A549 (cell line): ENCODE measurements at regions not wholly inside any gene's neighbourhood (a gene's known extent, or its start where the extent isn't known, plus 50 kb on each side); places are given as distances from the start of the nearest gene placed in this dataset.

ENCODE experiments used
- ATAC-seq, 2 experiments: fragments of 200-7000 bp in 1 of 2; fragments of >200 bp in 1 of 2; cut with Nextera tagmentation in 1 of 2; cut with Tn5 transposase in 1 of 2; 3 replicates each; pipeline versions ENCODE4 v1.8.0 to v1.9.1; 2018 to 2020; ENCODE audit warnings: mild to moderate bottlenecking in 1 of 2, moderate library complexity in 1 of 2
- CTCF ChIA-PET: fragments of 300-600 bp; sonication (Branson Sonifier 250); formaldehyde crosslinking; extraction: SDS; loops from one replicate; lab custom pipeline; 2021; ENCODE audit warnings: antibody characterized with exemption, inconsistent platforms; lab: Yijun Ruan, JAX
- POLR2A ChIA-PET: fragments of 350-600 bp; formaldehyde crosslinking; extraction: SDS; loops from one replicate; lab custom pipeline; 2021; ENCODE audit warnings: antibody characterized with exemption, inconsistent platforms; lab: Yijun Ruan, JAX
- DNase-seq, 2 experiments: peaks; one replicate each; pipeline versions ENCODE4 v3.0.0 to v3.0.0-alpha.2; 2011 to 2016; ENCODE audit warnings: low read depth in 1 of 2, low spot score in 1 of 2
- FAIRE-seq: peaks from 2 replicates; lab custom pipeline; 2011; peaks lifted over from hg19 to GRCh38; lab: Jason Lieb, UNC
- H3K27ac ChIP-seq, 2 experiments: fragments of >200 bp; sonication (Bioruptor Twin); formaldehyde crosslinking; 3 replicates each; pipeline ENCODE4 v1.5.1; 2016 to 2017
- H3K4me1 ChIP-seq: fragments of >200 bp; sonication (Bioruptor Twin); formaldehyde crosslinking; 3 replicates; pipeline ENCODE4 v1.6.1; 2016
- H3K4me2 ChIP-seq: fragments of >200 bp; sonication (Bioruptor Twin); formaldehyde crosslinking; 3 replicates; pipeline ENCODE4 v1.6.1; 2016
- H3K4me3 ChIP-seq: fragments of >200 bp; sonication (Bioruptor Twin); formaldehyde crosslinking; 3 replicates; pipeline ENCODE4 v1.5.1; 2016
- H3K9me3 ChIP-seq: fragments of >200 bp; sonication (Bioruptor Twin); formaldehyde crosslinking; 3 replicates; pipeline ENCODE4 v1.6.1; 2016
- BHLHE40 ChIP-seq: IDR thresholded peaks from 2 replicates; pipeline ENCODE4 v1.6.1; 2012; ENCODE audit warnings: low read depth, low read length, inconsistent platforms
- CBX2 ChIP-seq: fragments of 200-600 bp; sonication (generic); IDR thresholded peaks from 2 replicates; pipeline ENCODE4 v1.6.1; 2016; ENCODE audit warnings: low read depth, mild to moderate bottlenecking, borderline replicate concordance
- CHD4 ChIP-seq: fragments of 200-600 bp; sonication (generic); IDR thresholded peaks from 2 replicates; pipeline ENCODE4 v1.6.1; 2016; ENCODE audit warnings: antibody characterized with exemption, mild to moderate bottlenecking, borderline replicate concordance
- EHF ChIP-seq: fragments of 250-450 bp; sonication (Bioruptor Pico); IDR thresholded peaks from 2 replicates; pipeline ENCODE4 v1.5.0; 2020; ENCODE audit warnings: mild to moderate bottlenecking
- EHMT2 ChIP-seq: fragments of 200-600 bp; sonication (generic); IDR thresholded peaks from 2 replicates; pipeline ENCODE4 v1.6.1; 2016; ENCODE audit warnings: antibody characterized with exemption, low read depth, mild to moderate bottlenecking, moderate library complexity
- FOSL2 ChIP-seq, 2 experiments: fragments of 450-650 bp in 1 of 2; fragments of >200 bp in 1 of 2; sonication (Bioruptor Twin) in 1 of 2; formaldehyde crosslinking; IDR thresholded peaks; 2 replicates each; pipeline versions ENCODE4 v1.5.0 to v1.6.1; 2016 to 2020; ENCODE audit warnings: mild to moderate bottlenecking in 1 of 2, moderate library complexity in 1 of 2
- HEYL ChIP-seq: fragments of 250-450 bp; sonication (Bioruptor Pico); IDR thresholded peaks from 2 replicates; pipeline ENCODE4 v1.8.0; 2021; ENCODE audit warnings: mild to moderate bottlenecking, moderate library complexity
- KDM1A ChIP-seq: fragments of 200-600 bp; sonication (generic); IDR thresholded peaks from 2 replicates; pipeline ENCODE4 v1.6.1; 2016; ENCODE audit warnings: low read depth, mild to moderate bottlenecking
- MAZ ChIP-seq: fragments of 150-350 bp; IDR thresholded peaks from 2 replicates; pipeline ENCODE4 v1.6.1; 2014; ENCODE audit warnings: antibody characterized with exemption, low read depth, low read length, borderline replicate concordance
- NR3C1 ChIP-seq: fragments of >200 bp; sonication (Bioruptor Twin); formaldehyde crosslinking; IDR thresholded peaks from 3 replicates; pipeline ENCODE4 v1.6.1; 2017
- POLR2A ChIP-seq: IDR thresholded peaks from 2 replicates; pipeline ENCODE4 v1.6.1; 2012; ENCODE audit warnings: mild to moderate bottlenecking, low read length
- RAD21 ChIP-seq, 2 experiments: fragments of >200 bp in 1 of 2; sonication (Bioruptor Twin) in 1 of 2; formaldehyde crosslinking in 1 of 2; IDR thresholded peaks in 1 of 2; conservative IDR thresholded peaks in 1 of 2; 2 replicates in 1 of 2; 3 replicates in 1 of 2; pipeline ENCODE4 v1.6.1; 2012 to 2018; ENCODE audit warnings: inconsistent platforms in 1 of 2
- RCOR1 ChIP-seq: fragments of 150-350 bp; IDR thresholded peaks from 2 replicates; pipeline ENCODE4 v1.6.1; 2014; ENCODE audit warnings: antibody characterized with exemption, low read length, low read depth
- RFX5 ChIP-seq: fragments of 450-650 bp; IDR thresholded peaks from 2 replicates; pipeline ENCODE4 v1.7.1; 2014; ENCODE audit warnings: antibody characterized with exemption, mild to moderate bottlenecking, moderate library complexity
- RNF2 ChIP-seq: fragments of 200-600 bp; sonication (generic); IDR thresholded peaks from 2 replicates; pipeline ENCODE4 v1.6.1; 2016; ENCODE audit warnings: low read depth, mild to moderate bottlenecking, antibody characterized with exemption, moderate library complexity, borderline replicate concordance
- TFCP2L1 ChIP-seq: fragments of 250-450 bp; sonication (Bioruptor Pico); IDR thresholded peaks from 2 replicates; pipeline ENCODE4 v1.5.0; 2021; ENCODE audit warnings: mild to moderate bottlenecking
- TP53 ChIP-seq: fragments of 250-450 bp; sonication (Bioruptor Pico); IDR thresholded peaks from 2 replicates; pipeline ENCODE4 v1.5.0; 2021; ENCODE audit warnings: mild to moderate bottlenecking, moderate library complexity
- ZC3H11A ChIP-seq: fragments of 450-650 bp; IDR thresholded peaks from 2 replicates; pipeline ENCODE4 v1.6.1; 2014; ENCODE audit warnings: antibody characterized with exemption, mild to moderate bottlenecking
- ZFP36 ChIP-seq: fragments of 450-650 bp; IDR thresholded peaks from 2 replicates; pipeline ENCODE4 v1.6.1; 2014; ENCODE audit warnings: borderline replicate concordance; ENCODE audit not compliant: partially characterized antibody
- ZNF302 ChIP-seq: fragments of 250-450 bp; sonication (Bioruptor Pico); IDR thresholded peaks from 2 replicates; pipeline ENCODE4 v1.9.0; 2021; ENCODE audit warnings: inconsistent platforms, mild to moderate bottlenecking, moderate library complexity
- WGBS: methylation state at CpG from one replicate; pipeline ENCODE4 v1.1.6; 2017; ENCODE audit errors: missing lambda C conversion rate; 5-methylcytosine and 5-hydroxymethylcytosine counted together
- TF ChIP-seq, protein P1 (sequence below): IDR thresholded peaks from 2 replicates; pipeline ENCODE4 v1.6.1; 2012
- TF ChIP-seq, protein P2 (sequence below): fragments of >200 bp; sonication (Bioruptor Twin); formaldehyde crosslinking; IDR thresholded peaks from 2 replicates; pipeline ENCODE4 v1.6.1; 2016
- TF ChIP-seq, protein P3 (sequence below): fragments of >200 bp; sonication (Bioruptor Twin); formaldehyde crosslinking; IDR thresholded peaks from 3 replicates; pipeline ENCODE4 v1.5.1; 2016
- TF ChIP-seq, protein P4 (sequence below): IDR thresholded peaks from 2 replicates; pipeline ENCODE4 v1.6.1; 2012

DNA sequence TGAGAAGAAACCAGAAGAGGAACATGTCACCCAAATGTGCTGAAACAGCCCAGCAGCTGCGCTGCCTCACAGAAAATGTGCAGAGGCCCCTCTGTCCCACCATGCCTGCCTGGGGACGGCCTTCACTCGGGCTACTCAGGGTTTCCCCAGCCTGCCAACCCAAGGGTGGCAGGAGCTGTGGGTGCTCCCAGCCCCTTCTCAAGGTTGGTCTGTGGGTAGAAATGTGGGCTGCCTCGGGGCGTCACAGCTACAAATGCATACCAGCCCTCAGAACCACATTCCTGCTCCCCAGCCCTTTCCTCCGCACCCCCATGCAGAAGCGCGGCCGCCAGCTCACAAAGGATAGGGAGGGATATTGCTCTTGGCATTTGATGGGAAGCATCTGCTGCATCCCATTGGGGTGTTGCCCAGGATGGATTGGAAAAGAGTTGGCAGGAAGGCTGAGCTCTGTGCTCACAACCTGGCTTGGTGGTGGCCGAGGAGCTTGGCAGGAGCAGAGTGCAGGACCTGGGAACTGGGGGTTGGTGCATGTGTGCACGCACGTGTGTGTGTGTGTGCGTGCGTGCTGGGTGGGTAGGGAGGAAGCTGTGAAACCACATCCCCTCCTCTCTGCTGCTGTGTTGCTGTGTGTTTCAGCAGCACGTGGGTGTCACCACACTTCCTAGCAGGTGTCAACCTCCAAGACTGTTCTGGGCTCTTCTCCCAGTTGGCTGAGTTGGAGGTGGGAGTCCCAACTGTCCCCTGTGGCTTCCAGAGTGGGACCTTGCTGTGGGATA, 304.4 kb downstream of the SEC14L1 start:
- DNase-seq (no peak), FAIRE-seq (no peak), ATAC-seq (no peak)
- ChIA-PET POLR2A (interaction anchor here (0.9 kb wide), 1 partner anchor 15 kb away, joined by 3 read pairs; no protein-coding TSS in a partner anchor), CTCF (interaction anchor here (1.4 to 10.5 kb wide), 6 partner anchors 8 to 132 kb away, joined by 3 to 111 read pairs (median 6); no protein-coding TSS in a partner anchor)
- 95% methylated on average over 15 of the region's 15 CpGs for WGBS
- Histone ChIP-seq H3K27ac (no peak overlapping the region), H3K4me1 (peaks cover 14% of the 10 kb centered on the region), H3K4me2 (no peak overlapping the region), H3K9me3 (no peaks in the 10 kb centered on the region), H3K4me3 (no peak overlapping the region)
- TF ChIP-seq ZC3H11A: no peak
- no peak for TF ChIP-seq HEYL (CRISPR knock-in tag)
- no peak for TF ChIP-seq RNF2
- TF ChIP-seq FOSL2 (IDR thresholded peaks at IDR 0.05): no peak
- no peak for TF ChIP-seq FOSL2 (CRISPR knock-in tag; IDR thresholded peaks at IDR 0.05)
- TF ChIP-seq RFX5: no peak
- TF ChIP-seq MAZ: no peak
- no peak for TF ChIP-seq RCOR1

DNA sequence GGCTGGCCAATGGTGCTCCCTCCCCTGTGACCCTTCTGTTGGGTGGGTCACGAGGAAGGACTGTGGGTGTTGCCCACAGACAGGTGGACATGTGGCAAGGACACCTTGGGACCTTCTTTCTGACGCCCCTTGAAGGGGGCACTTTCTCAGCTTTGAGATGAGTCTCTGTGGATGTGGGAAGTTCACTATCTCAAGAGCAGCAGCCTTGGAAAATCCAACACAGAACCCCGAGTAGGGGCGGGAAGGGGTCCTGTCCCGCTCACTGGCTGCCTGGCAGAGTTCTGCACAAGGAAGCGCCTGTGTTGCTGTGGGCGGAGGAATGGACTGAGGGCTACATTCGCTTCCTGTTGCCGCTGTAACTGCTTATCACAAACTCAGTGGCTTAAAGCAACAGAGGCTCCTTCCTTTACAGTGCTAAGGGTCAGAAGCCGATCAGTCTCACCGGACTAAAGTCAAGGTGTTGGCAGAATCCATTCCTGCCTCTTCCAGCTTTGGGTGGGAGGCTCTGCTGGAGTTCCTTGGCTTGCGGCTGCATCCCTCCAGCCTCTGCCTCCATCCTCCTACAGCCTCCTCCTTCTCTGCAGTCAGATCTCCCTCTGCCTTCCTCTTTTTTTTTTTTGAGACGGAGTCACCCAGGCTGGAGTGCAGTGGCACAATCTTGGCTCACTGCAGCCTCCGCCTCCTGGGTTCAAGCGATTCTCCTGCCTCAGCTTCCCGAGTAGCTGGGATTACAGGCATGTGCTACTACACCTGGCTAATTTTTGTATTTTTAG, 305.2 kb downstream of the SEC14L1 start:
- WGBS: 94% methylated on average over 16 of the region's 16 CpGs
- POLR2A ChIA-PET: no interaction called here
- no peak for FAIRE-seq

DNA sequence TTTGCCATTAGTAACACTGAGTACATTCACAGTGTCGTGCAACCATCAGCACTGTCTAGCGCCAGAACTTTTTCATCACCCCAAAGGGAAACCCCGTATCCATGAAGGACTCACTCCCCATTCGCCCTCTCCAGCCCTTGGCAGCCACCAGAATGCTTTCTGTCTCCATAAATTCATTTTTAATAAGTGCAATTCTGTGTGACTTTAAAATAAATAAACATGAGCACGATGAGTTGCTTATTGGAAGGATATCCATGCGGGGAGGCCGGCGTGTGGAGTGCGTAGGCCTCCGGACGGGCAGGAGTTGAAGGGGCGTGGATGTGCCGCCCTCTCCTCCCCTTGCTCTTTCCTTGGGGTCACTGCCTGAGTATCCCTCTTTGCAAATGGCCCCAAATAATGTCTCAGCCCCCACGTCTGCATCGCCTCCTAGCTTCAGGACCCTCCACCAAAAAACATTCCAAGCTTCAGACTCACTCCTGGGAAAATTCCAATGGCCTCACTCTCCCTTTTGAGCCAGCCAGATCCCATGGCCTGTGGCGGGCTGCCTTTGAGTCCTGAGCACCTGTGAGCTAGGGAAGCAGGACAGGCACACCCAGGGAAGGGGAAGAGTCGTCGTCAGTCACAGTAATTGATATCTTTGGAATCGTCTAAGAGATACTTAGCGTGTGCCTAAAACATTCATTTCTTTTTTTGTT, 306.3 kb downstream of the SEC14L1 start:
- ATAC-seq (no peak), DNase-seq (no peak), FAIRE-seq (no peak)
- POLR2A ChIA-PET: no interaction called here
- TF ChIP-seq ZNF302: no peak
- no peak for TF ChIP-seq EHMT2
- TF ChIP-seq, protein P1, sequence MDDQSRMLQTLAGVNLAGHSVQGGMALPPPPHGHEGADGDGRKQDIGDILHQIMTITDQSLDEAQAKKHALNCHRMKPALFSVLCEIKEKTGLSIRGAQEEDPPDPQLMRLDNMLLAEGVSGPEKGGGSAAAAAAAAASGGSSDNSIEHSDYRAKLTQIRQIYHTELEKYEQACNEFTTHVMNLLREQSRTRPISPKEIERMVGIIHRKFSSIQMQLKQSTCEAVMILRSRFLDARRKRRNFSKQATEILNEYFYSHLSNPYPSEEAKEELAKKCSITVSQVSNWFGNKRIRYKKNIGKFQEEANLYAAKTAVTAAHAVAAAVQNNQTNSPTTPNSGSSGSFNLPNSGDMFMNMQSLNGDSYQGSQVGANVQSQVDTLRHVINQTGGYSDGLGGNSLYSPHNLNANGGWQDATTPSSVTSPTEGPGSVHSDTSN: no peak
- no peak for TF ChIP-seq POLR2A
- TF ChIP-seq ZC3H11A: no peak
- TF ChIP-seq RCOR1: no peak
- TF ChIP-seq, protein P2, sequence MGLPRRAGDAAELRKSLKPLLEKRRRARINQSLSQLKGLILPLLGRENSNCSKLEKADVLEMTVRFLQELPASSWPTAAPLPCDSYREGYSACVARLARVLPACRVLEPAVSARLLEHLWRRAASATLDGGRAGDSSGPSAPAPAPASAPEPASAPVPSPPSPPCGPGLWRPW: no peak
- TF ChIP-seq, protein P3, sequence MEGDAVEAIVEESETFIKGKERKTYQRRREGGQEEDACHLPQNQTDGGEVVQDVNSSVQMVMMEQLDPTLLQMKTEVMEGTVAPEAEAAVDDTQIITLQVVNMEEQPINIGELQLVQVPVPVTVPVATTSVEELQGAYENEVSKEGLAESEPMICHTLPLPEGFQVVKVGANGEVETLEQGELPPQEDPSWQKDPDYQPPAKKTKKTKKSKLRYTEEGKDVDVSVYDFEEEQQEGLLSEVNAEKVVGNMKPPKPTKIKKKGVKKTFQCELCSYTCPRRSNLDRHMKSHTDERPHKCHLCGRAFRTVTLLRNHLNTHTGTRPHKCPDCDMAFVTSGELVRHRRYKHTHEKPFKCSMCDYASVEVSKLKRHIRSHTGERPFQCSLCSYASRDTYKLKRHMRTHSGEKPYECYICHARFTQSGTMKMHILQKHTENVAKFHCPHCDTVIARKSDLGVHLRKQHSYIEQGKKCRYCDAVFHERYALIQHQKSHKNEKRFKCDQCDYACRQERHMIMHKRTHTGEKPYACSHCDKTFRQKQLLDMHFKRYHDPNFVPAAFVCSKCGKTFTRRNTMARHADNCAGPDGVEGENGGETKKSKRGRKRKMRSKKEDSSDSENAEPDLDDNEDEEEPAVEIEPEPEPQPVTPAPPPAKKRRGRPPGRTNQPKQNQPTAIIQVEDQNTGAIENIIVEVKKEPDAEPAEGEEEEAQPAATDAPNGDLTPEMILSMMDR: no peak
- CTCF ChIA-PET: interaction anchor here (1.1 to 10.5 kb wide), 4 partner anchors 9 to 48 kb away, joined by 3 to 111 read pairs (median 4); no protein-coding TSS in a partner anchor
- Histone ChIP-seq H3K9me3 (no peaks in the 10 kb centered on the region), H3K27ac (no peak overlapping the region), H3K4me3 (no peak overlapping the region), H3K4me1 (peaks cover 22% of the 10 kb centered on the region), H3K4me2 (no peak overlapping the region)
- WGBS: 91% methylated on average over 20 of the region's 20 CpGs

More for the DNA sequence above, 305.2 kb downstream of the SEC14L1 start:
- no peak overlapping the region for H3K27ac ChIP-seq
- DNase-seq: no peak
- H3K4me1 ChIP-seq: peaks cover 22% of the 10 kb centered on the region
- H3K4me3 ChIP-seq: no peak overlapping the region
- CTCF ChIA-PET: interaction anchor here (1.4 to 10.5 kb wide), 4 partner anchors 7 to 133 kb away, joined by 3 to 111 read pairs (median 7); no protein-coding TSS in a partner anchor
- no peak for TF ChIP-seq TFCP2L1 (CRISPR knock-in tag)
- TF ChIP-seq, protein P4, sequence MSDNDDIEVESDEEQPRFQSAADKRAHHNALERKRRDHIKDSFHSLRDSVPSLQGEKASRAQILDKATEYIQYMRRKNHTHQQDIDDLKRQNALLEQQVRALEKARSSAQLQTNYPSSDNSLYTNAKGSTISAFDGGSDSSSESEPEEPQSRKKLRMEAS: no peak
- no peak for TF ChIP-seq CHD4
- TF ChIP-seq ZFP36: no peak
- TF ChIP-seq TP53 (CRISPR knock-in tag): no peak
- no peak for TF ChIP-seq NR3C1
- no peak for TF ChIP-seq BHLHE40
- TF ChIP-seq RAD21 (conservative IDR thresholded peaks at IDR 0.05 in 1 of 2, IDR thresholded peaks at IDR 0.05 in 1 of 2): no peak
- TF ChIP-seq EHF (CRISPR knock-in tag): no peak
- TF ChIP-seq KDM1A: no peak
- TF ChIP-seq CBX2: no peak
- TF ChIP-seq, all 56 proteins: peak for 0
- H3K4me2 ChIP-seq: no peak overlapping the region
- ATAC-seq: no peak
- H3K9me3 ChIP-seq: no peaks in the 10 kb centered on the region
